Hypothalamus (tissue), 51 donors: ENCODE measurements at regions not wholly inside any gene's neighbourhood (a gene's known extent, or its start where the extent isn't known, plus 50 kb on each side); places are given as distances from the start of the nearest gene placed in this dataset.

Source experiments
- DNase-seq, 51 donors: peaks; one replicate each; lab custom pipeline; 2025; lab: John Stamatoyannopoulos, UW

- DNase-seq, result no peak
Measured at GRCh38 chr1:8093221-8093980, 67.3 kb upstream of the ERRFI1 start.

GRCh38 chr1:8092657-8093056, 66.5 kb upstream of the ERRFI1 start:
- no peak for DNase-seq

- no peak for DNase-seq
Measured at GRCh38 chr1:8091691-8092090, 65.6 kb upstream of the ERRFI1 start.

GRCh38 chr1:8090241-8090702, 64.2 kb upstream of the ERRFI1 start:
- no peak for DNase-seq

- DNase-seq, result peak in 2 of 51 donors; percentile 6 to 18
Measured at GRCh38 chr1:8089535-8090228, 63.6 kb upstream of the ERRFI1 start.

- no peak for DNase-seq
Measured at GRCh38 chr1:8086055-8086454, 59.9 kb upstream of the ERRFI1 start.

GRCh38 chr1:8084913-8085312, 58.8 kb upstream of the ERRFI1 start:
- no peak for DNase-seq

GRCh38 chr1:8083739-8084484, 57.8 kb upstream of the ERRFI1 start:
- DNase-seq, result no peak

GRCh38 chr1:8082945-8083344, 56.8 kb upstream of the ERRFI1 start:
- DNase-seq, result no peak

GRCh38 chr1:8078176-8078671, 52.1 kb upstream of the ERRFI1 start:
- DNase-seq, result no peak

- DNase-seq, result no peak
Measured at GRCh38 chr1:8077602-8078001, 51.5 kb upstream of the ERRFI1 start.

GRCh38 chr1:8077120-8077573, 51.0 kb upstream of the ERRFI1 start:
- DNase-seq, result peak in 1 of 51 donors; percentile 3

GRCh38 chr1:8076176-8076575, 50.1 kb upstream of the ERRFI1 start:
- no peak for DNase-seq
